ENCODE measurements at regions not wholly inside any gene's neighbourhood (a gene's known extent, or its start where the extent isn't known, plus 50 kb on each side); places are given as distances from the start of the nearest gene placed in this dataset.

DNA sequence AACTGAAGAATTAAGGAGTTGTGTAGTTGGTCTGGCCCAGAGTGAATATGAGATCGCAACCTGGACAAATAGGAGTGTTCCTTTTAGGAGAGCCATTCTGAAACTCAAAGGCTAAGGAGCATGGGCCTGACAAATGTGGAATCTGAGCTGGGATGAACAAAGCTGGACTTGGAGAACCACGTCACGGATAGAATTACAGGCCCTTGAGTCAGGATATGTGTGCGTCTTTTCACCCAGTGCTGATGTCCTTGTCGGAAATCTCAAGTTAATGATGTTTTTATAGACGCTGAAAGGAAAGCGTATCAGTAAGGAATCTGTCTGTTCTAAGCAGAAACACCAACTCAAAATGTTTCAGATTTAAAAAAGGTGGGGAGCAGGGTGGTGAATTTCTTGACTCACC lies 173.8 kb upstream of the ZKSCAN2 start:
- TF ChIP-seq, protein P1, sequence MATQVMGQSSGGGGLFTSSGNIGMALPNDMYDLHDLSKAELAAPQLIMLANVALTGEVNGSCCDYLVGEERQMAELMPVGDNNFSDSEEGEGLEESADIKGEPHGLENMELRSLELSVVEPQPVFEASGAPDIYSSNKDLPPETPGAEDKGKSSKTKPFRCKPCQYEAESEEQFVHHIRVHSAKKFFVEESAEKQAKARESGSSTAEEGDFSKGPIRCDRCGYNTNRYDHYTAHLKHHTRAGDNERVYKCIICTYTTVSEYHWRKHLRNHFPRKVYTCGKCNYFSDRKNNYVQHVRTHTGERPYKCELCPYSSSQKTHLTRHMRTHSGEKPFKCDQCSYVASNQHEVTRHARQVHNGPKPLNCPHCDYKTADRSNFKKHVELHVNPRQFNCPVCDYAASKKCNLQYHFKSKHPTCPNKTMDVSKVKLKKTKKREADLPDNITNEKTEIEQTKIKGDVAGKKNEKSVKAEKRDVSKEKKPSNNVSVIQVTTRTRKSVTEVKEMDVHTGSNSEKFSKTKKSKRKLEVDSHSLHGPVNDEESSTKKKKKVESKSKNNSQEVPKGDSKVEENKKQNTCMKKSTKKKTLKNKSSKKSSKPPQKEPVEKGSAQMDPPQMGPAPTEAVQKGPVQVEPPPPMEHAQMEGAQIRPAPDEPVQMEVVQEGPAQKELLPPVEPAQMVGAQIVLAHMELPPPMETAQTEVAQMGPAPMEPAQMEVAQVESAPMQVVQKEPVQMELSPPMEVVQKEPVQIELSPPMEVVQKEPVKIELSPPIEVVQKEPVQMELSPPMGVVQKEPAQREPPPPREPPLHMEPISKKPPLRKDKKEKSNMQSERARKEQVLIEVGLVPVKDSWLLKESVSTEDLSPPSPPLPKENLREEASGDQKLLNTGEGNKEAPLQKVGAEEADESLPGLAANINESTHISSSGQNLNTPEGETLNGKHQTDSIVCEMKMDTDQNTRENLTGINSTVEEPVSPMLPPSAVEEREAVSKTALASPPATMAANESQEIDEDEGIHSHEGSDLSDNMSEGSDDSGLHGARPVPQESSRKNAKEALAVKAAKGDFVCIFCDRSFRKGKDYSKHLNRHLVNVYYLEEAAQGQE (IDR thresholded peaks at IDR 0.05; ENCODE audit: unreplicated experiment), result no peak
- TF ChIP-seq, protein P2, sequence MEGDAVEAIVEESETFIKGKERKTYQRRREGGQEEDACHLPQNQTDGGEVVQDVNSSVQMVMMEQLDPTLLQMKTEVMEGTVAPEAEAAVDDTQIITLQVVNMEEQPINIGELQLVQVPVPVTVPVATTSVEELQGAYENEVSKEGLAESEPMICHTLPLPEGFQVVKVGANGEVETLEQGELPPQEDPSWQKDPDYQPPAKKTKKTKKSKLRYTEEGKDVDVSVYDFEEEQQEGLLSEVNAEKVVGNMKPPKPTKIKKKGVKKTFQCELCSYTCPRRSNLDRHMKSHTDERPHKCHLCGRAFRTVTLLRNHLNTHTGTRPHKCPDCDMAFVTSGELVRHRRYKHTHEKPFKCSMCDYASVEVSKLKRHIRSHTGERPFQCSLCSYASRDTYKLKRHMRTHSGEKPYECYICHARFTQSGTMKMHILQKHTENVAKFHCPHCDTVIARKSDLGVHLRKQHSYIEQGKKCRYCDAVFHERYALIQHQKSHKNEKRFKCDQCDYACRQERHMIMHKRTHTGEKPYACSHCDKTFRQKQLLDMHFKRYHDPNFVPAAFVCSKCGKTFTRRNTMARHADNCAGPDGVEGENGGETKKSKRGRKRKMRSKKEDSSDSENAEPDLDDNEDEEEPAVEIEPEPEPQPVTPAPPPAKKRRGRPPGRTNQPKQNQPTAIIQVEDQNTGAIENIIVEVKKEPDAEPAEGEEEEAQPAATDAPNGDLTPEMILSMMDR (conservative IDR thresholded peaks at IDR 0.05; ENCODE audit: low read depth in 2 of 2), result no peak
- TF ChIP-seq EZH2 (IDR thresholded peaks at IDR 0.05; ENCODE audit: low read depth, unreplicated experiment), result no peak
- no peak for TF ChIP-seq POLR2AphosphoS5 (IDR thresholded peaks at IDR 0.05; ENCODE audit: low read depth)
- no peak for TF ChIP-seq EZH2phosphoT487 (IDR thresholded peaks at IDR 0.05; ENCODE audit: unreplicated experiment)
- no peak for TF ChIP-seq NANOG (IDR thresholded peaks at IDR 0.05; ENCODE audit: borderline replicate concordance)
- no peak for TF ChIP-seq JUNB (IDR thresholded peaks at IDR 0.05; ENCODE audit: unreplicated experiment)

Data from GM23338 (cell line).